ENCODE measurements at regions not wholly inside any gene's neighbourhood (a gene's known extent, or its start where the extent isn't known, plus 50 kb on each side); places are given as distances from the start of the nearest gene placed in this dataset.

GRCh38 chr9:105023788-105024187, 95.8 kb upstream of the ABCA1 start:
- no peak for DNase-seq

DNA sequence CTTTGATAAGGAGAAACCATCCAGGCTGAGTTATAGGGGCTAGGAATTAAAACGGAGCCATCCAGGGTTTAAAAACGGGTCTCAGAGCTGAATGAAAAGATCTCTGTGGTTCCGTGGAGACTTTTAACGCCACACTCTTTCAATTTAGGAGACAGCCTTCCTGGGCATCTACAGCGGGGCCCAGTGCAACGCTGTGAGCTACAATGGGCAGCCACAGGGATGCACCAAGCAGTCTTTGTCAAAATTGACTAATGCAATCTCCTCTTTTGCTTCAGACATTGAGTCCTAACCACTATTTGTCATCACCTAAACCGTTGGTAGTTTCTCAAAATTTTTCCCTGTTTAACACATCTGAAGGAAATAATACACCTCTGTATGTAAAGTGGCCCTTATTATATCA, 96.6 kb upstream of the ABCA1 start:
- no peak for DNase-seq

DNA sequence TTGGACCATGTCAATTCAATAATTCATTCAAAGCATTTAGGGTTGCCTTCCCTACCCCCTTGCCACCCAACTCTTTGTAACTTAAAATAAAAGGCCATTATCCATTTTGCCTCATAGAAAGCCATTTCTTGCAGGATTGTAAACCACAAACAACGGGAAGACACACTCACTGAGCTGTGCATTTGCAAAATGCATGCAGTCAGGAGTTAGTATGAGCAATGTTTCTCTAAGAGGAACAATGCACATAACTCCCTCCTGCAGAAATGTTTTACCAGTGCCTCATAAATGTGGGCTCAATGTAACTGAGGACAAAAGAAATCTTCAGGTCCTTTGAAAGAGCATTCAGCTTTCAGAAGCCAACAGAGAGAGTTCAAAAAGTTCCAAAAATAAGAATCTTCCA, 98.5 kb upstream of the ABCA1 start:
- DNase-seq: no peak

- DNase-seq: no peak
These were observed 99.1 kb upstream of the ABCA1 start for GRCh38 chr9:105027084-105027483.

DNA sequence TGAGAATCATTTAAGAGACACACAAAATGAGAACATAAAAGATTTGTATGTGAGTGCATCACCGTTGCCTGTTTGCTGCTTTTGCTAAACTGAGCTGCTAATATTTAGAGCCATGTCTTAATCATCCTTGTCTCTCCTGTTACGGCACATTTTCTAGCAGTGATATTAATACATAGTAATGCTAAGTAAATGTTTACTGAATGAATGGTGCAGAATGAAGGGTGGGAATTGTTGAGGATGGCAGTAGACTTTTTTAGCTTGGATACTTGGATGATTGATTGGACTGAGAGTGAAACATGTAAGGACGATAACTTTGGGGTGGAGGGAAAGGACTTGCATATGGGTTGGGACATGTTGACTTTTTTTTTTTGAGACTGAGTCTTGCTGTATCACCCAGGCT, 102.3 kb upstream of the ABCA1 start:
- no peak for DNase-seq

GRCh38 chr9:105037139-105037538, 109.2 kb upstream of the ABCA1 start:
- DNase-seq: no peak

GRCh38 chr9:105038051-105038450, 110.1 kb upstream of the ABCA1 start:
- no peak for DNase-seq

DNA sequence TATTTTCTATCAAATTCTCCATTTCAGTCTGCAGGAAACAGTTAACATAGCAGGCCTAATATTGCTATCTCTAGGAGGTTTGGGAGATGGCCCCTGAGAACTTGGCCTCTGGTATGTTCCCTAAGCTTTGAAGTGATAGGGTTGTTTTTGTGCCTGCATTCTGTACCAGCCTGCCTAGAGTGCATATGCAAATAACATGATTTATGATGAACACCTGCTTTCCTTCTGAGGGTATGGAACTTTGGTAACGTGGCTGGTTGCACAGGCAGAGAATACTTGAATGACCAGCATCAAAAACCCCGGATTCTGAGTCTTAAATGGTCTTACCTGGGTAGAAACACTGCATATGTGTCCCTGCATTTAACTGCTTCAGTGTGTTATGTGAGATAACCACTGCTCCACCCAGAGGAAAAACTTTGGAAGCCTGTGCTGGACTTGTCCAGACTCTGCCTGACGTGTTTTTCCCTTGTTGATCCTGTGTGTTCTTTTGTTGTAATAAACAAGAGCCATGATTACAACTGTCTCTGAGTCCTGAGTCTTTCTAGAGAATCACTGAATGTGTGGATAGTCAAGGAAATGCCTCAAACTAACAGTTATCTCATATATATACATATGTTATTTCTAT, 111.3 kb upstream of the ABCA1 start:
- DNase-seq: no peak

- DNase-seq: no peak
These were observed 115.5 kb upstream of the ABCA1 start for GRCh38 chr9:105043370-105043936.

DNA sequence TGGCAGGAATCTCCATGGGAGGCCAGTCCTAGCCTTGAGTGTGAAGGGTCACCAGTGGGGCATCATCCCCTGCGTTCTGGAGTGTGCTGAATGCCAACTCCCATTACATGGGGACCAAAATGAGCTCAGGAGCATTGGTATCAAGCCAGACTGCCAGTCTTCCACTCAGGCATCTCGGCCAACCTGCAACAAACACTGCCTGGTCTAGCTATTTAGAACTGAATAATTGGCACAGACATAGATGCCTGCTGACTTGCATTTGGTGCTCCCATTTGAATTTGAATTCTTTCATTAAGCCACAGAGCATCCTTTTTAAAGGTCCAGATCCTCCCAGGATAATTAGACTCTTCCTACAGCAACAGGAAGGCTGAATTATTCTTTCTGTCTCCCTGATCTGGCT, 116.6 kb upstream of the ABCA1 start:
- DNase-seq: no peak

DNA sequence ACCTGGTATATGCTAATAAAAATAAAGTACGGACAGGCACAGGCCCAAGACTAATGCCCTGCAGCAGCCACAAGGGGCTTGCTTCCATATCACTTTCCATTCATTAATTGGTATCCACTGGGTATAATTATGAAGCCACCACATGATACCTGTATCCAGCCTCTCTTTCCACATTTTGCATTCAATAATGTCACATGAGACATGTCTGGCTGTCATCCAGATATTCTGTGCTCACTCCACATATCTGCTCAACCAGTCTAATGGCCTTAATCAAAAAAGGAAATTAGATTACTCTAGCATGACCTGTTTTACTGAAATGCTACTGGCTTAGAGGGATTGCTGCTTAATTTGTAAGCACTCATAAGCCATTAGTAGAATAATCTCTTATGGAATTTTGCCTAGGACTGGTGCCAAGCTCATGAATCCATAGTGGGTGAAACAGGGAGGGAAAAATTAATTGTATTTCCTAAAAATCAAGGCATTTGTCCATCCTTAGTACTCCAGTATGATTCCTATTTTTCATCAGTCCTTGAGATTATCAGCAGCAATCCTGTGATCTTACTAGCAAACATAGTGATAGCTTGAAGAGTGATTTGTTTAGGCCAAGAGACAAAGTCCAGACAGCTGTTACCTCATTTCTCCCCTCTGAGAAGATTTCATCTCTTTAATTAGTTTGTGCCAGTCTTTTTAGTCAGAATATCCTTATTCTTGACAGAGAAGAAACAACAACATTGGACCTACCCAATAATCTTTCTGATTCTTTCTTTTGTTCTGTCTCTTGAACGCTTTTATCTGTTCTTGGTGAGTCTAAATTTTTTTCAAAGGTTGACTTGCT, 119.2 kb upstream of the ABCA1 start:
- no peak for DNase-seq

DNA sequence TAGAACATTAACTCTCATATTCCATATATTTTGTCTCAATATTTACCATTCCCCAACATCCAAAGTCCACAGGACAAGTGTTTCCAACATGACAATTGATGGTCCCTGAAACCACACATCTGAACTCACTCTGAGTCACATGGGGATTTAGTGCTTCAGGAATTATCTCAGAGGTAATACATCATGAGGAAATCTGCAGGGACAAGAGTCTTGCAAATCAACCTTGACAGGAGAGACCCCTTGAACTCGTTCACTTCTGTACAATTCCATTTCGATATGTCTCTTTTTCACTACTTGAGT, 119.7 kb upstream of the ABCA1 start:
- DNase-seq: no peak

GRCh38 chr9:105048331-105048730, 120.4 kb upstream of the ABCA1 start:
- DNase-seq: no peak

DNA sequence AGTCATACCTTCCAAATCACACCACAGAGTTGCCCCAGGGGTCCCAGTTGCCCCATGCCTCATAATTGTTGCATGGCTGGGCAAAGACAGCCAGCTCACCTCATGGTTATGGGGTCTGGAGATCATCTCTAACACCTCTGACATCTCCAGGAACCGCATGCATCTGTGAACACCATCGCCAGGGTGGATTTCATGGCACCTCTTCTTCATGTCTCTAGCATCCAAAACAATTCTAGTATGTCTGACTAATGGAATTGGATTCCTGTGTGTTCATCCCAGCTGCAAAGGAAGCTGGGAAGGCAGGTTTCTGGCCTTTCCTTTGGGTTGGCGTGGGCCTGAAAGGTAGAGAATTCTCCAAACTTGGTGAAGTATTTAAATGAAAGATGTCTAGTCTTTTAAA, 122.3 kb upstream of the ABCA1 start:
- no peak for DNase-seq

DNA sequence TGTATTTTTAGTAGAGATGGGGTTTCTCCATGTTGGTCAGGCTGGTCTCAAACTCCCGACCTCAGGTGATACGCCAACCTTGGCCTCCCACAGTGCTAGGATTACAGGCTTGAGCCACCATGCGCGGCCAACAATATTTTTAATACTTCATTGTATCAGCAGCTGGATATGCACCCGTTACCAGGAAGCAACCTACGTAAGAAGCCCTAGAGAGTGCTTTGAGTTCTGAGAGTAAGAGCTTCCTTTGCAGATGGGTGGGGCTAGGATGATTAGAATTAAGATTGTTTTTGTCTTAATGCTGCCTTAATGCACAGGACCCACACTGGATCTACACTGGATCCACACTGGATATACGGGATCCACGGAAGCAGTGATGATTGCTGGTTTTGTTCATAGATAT, 123.9 kb upstream of the ABCA1 start:
- DNase-seq: no peak

DNA sequence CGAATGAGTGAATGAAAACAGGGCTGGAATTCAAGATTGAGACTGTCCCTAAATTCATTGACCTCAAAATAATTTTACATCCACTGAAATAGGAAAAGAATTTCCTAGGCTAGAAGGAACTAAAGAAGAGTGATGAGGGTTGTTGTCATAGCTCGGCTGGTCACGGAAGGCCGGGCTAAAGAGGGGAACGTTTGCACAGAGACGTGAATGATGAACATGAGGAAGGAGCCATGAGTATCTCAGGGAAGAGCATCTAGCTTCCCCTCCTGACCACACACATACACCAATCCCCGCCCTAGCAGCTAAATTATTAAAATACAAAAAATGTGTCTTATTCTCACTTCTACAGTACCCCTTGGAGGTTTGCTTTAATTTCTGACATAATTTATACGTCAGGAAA, 124.4 kb upstream of the ABCA1 start:
- DNase-seq: no peak

- DNase-seq: peak; percentile 77
These were observed 125.3 kb upstream of the ABCA1 start for GRCh38 chr9:105053209-105053652.

- no peak for DNase-seq
These were observed 126.5 kb upstream of the ABCA1 start for GRCh38 chr9:105054491-105054890.

DNA sequence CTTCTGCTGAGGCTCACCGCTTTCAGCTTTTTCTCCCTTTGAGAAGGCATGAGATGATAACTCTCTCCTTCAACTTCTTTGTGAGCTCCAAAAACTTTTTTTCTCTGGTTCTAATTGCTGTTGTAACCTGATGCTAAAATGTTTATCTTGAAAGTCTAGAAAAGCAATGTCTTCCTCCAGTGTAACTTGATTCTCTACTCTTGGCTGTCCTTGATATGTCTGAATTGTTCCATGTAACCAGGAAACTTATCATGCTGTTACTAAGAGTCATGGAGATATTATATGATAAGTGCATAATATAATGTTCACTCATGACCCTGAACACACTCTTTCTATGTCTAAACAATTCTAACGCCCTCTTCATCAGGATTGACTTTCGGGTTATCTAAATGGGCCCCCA, 128.0 kb upstream of the ABCA1 start:
- DNase-seq: no peak

DNA sequence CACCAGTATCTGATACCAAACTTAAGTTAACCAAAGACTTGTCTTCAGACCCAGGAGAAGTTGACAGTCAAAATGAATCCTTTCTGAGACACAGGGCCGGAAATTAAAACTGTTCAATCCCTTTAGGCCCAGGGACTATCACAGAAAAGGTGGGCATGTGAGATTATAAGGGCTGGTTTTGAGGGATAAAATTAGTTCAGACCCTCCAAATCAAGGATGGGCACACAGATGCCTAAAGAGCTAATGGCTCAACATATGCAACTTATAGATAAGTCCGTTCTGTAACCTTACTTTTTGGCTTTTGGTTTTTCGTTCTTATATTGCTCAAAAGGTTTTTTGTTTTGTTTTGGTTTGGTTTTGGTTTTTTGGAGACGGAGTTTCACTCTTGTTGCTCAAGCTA, 129.6 kb upstream of the ABCA1 start:
- DNase-seq: no peak

DNA sequence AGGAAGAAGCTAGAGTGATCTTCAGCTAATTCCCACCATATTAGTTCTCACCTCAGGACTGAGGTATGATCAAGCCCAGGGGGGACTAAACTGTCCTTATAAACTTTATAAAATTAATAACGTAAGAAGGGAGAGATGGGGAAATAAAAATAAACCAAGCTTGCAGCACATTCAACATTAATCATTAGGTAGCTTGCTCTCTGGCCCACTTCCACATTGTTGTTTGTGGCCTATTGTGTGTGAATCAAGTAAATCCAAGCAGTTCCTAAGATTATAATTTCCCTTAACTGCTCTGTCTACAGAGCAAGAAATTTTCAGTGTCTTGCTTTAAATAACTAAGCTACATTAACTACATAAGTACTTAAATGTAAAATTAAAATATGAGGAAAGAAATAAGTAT, 131.3 kb upstream of the ABCA1 start:
- no peak for DNase-seq

DNA sequence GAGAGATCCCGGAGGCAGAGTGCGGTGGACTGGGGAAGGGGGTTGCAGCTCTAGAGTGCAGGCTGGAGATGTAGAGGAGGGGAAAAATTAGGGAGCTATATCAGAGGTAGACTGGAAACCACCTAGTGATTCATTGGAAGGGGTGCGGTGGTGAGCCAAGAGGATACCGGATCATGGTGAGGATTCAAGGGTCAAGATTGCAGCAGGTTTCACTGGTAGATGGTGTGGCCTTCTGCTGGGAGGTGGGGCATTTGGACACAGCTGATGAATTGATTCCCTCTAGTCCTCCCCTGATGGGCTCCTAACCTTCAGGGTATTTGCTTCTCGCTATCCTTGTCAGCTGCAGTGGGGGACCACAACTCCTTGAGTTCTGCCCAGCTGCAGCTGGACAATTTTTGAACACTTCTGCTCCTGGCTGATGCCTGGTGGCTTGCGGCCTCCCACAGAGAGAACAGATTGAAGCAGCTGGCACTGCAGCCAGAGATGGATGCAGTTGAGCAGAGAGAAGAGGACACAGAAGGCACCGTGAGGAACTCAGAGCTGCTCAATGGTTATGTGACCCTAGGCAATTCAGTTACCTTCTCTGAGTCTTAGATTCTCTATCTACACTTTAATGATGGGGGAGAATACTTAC, 134.4 kb upstream of the ABCA1 start:
- DNase-seq: no peak

- DNase-seq: no peak
These were observed 136.5 kb upstream of the ABCA1 start for GRCh38 chr9:105064248-105065097.
